ENCODE measurements at regions not wholly inside any gene's neighbourhood (a gene's known extent, or its start where the extent isn't known, plus 50 kb on each side); places are given as distances from the start of the nearest gene placed in this dataset.

DNA sequence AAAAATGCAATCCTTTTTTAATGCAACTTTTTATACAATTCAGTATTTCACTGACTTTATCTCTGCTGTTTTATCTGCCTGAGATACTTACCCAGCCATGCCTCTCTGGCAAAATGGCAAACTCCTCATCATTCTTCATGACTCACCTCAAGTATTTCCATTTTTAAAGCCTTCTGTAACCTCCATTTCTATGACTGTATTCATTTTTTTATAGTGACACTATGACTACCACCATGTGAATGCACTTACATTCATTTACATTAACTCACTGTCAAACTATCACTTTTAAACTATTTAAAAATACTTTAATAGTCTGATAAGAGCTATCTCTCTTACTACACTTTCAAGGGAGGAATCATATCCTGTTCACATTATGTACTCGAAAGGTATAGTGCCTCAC lies 99.4 kb upstream of the SCN7A start:
- no peak for ATAC-seq
- no peak overlapping the region for H3K4me2 ChIP-seq
- TF ChIP-seq EZH2 (IDR thresholded peaks at IDR 0.05; ENCODE audit: low read depth, unreplicated experiment) = no peak
- TF ChIP-seq ZNF462 (CRISPR knock-in tag; IDR thresholded peaks at IDR 0.05) = no peak
- no peak for TF ChIP-seq CTCF (conservative IDR thresholded peaks at IDR 0.05; ENCODE audit: low read depth in 2 of 2)
- no peak for TF ChIP-seq ZNF331 (CRISPR knock-in tag; IDR thresholded peaks at IDR 0.05; ENCODE audit: low read depth)
- TF ChIP-seq STAT1 (IDR thresholded peaks at IDR 0.05; ENCODE audit: unreplicated experiment) = no peak
- TF ChIP-seq JUNB (IDR thresholded peaks at IDR 0.05; ENCODE audit: unreplicated experiment) = no peak
- TF ChIP-seq ETS1 (IDR thresholded peaks at IDR 0.05) = no peak
- TF ChIP-seq REST (IDR thresholded peaks at IDR 0.05; ENCODE audit: unreplicated experiment) = no peak
- TF ChIP-seq POLR2AphosphoS5 (IDR thresholded peaks at IDR 0.05; ENCODE audit: low read depth) = no peak
- no peak for TF ChIP-seq EZH2phosphoT487 (IDR thresholded peaks at IDR 0.05; ENCODE audit: unreplicated experiment)
- no peak for TF ChIP-seq CREB1 (CRISPR knock-in tag; IDR thresholded peaks at IDR 0.05; ENCODE audit: low read depth)
- no peak for TF ChIP-seq ZNF114 (CRISPR knock-in tag; IDR thresholded peaks at IDR 0.05)
- TF ChIP-seq NANOG (IDR thresholded peaks at IDR 0.05; ENCODE audit: borderline replicate concordance) = no peak
- no peak overlapping the region for H2AFZ ChIP-seq
- no peaks in the 10 kb centered on the region for H3K4me1 ChIP-seq (ENCODE audit: insufficient read depth)
- Mint-ChIP-seq H3K27me3 (ENCODE audit: insufficient read depth, low read depth, poor library complexity) (no peaks in the 10 kb centered on the region), H3K36me3 (ENCODE audit: low read depth) (peaks cover 14% of the 10 kb centered on the region), H3K9me3 (peaks cover 27% of the 10 kb centered on the region), H3K27ac (no peak overlapping the region), H3K4me1 (no peaks in the 10 kb centered on the region), H3K4me3 (no peak overlapping the region)
- no peaks in the 10 kb centered on the region for H3K79me2 ChIP-seq (replicated peaks; ENCODE audit: insufficient read depth)
- no peaks in the 10 kb centered on the region for H3K27me3 ChIP-seq (ENCODE audit: insufficient read depth)
- no peak overlapping the region for H3K27ac ChIP-seq (ENCODE audit: low read depth)
- no peak overlapping the region for H3K4me3 ChIP-seq
- DNase-seq (ENCODE audit: low spot score) = no peak
- peaks cover 14% of the 10 kb centered on the region; the same call in 1 of the 2 replicates for H3K36me3 ChIP-seq (ENCODE audit: insufficient read depth)
- H3F3A ChIP-seq (replicated peaks; ENCODE audit: low read depth) = no peaks in the 10 kb centered on the region
- H4K20me1 ChIP-seq (replicated peaks; ENCODE audit: insufficient read depth) = no peaks in the 10 kb centered on the region
- peaks cover 5% of the 10 kb centered on the region; the same call in 1 of the 2 replicates for H3K9me2 ChIP-seq (ENCODE audit: insufficient read depth)

All from GM23338 (cell line).